ENCODE measurements at regions not wholly inside any gene's neighbourhood (a gene's known extent, or its start where the extent isn't known, plus 50 kb on each side); places are given as distances from the start of the nearest gene placed in this dataset.

- no peak overlapping the region for H3K27ac Mint-ChIP-seq
- no peak for DNase-seq
- H3K9me3 Mint-ChIP-seq: peaks cover 11% of the 10 kb centered on the region
- H3K36me3 Mint-ChIP-seq: no peaks in the 10 kb centered on the region
- H3K27me3 Mint-ChIP-seq: no peaks in the 10 kb centered on the region
- H3K4me1 Mint-ChIP-seq: no peaks in the 10 kb centered on the region
- no peak overlapping the region for H3K4me3 Mint-ChIP-seq
Measured at GRCh38 chr18:53664575-53664974, 559.9 kb downstream of the MBD2 start.

- H3K9me3 Mint-ChIP-seq: peaks cover 11% of the 10 kb centered on the region
- H3K27me3 Mint-ChIP-seq: no peaks in the 10 kb centered on the region
- H3K27ac Mint-ChIP-seq: no peak overlapping the region
- no peak overlapping the region for H3K4me3 Mint-ChIP-seq
- H3K36me3 Mint-ChIP-seq: no peaks in the 10 kb centered on the region
- no peaks in the 10 kb centered on the region for H3K4me1 Mint-ChIP-seq
- no peak for DNase-seq
Measured at GRCh38 chr18:53660306-53660705, 564.2 kb downstream of the MBD2 start.

- Mint-ChIP-seq H3K4me1 (no peaks in the 10 kb centered on the region), H3K36me3 (no peaks in the 10 kb centered on the region), H3K27me3 (no peaks in the 10 kb centered on the region), H3K4me3 (no peak overlapping the region), H3K27ac (no peak overlapping the region), H3K9me3 (peaks cover 7% of the 10 kb centered on the region)
- DNase-seq: no peak
Measured at GRCh38 chr18:53657257-53657656, 567.2 kb downstream of the MBD2 start.

GRCh38 chr18:53649621-53650020 lies 574.8 kb downstream of the MBD2 start:
- H3K4me1 Mint-ChIP-seq: no peaks in the 10 kb centered on the region
- no peaks in the 10 kb centered on the region for H3K27me3 Mint-ChIP-seq
- no peaks in the 10 kb centered on the region for H3K36me3 Mint-ChIP-seq
- DNase-seq: no peak
- peaks cover 1% of the 10 kb centered on the region for H3K9me3 Mint-ChIP-seq
- no peak overlapping the region for H3K4me3 Mint-ChIP-seq
- no peak overlapping the region for H3K27ac Mint-ChIP-seq

- Mint-ChIP-seq H3K27me3 (no peaks in the 10 kb centered on the region), H3K9me3 (peaks cover 7% of the 10 kb centered on the region), H3K4me3 (no peak overlapping the region), H3K36me3 (no peaks in the 10 kb centered on the region), H3K4me1 (no peaks in the 10 kb centered on the region), H3K27ac (no peak overlapping the region)
- no peak for DNase-seq
Measured at GRCh38 chr18:53644799-53645471, 579.5 kb downstream of the MBD2 start.

GRCh38 chr18:53639687-53640086 lies 584.8 kb downstream of the MBD2 start:
- Mint-ChIP-seq H3K4me1 (no peaks in the 10 kb centered on the region), H3K9me3 (peaks cover 7% of the 10 kb centered on the region), H3K4me3 (no peak overlapping the region), H3K27me3 (no peaks in the 10 kb centered on the region), H3K27ac (no peak overlapping the region), H3K36me3 (no peaks in the 10 kb centered on the region)
- DNase-seq: no peak

- no peaks in the 10 kb centered on the region for H3K4me1 Mint-ChIP-seq
- DNase-seq: no peak
- H3K27ac Mint-ChIP-seq: no peak overlapping the region
- no peaks in the 10 kb centered on the region for H3K27me3 Mint-ChIP-seq
- H3K9me3 Mint-ChIP-seq: peaks cover 17% of the 10 kb centered on the region
- no peak overlapping the region for H3K4me3 Mint-ChIP-seq
- H3K36me3 Mint-ChIP-seq: no peaks in the 10 kb centered on the region
Measured at GRCh38 chr18:53629337-53629736, 595.1 kb downstream of the MBD2 start.

- H3K4me3 Mint-ChIP-seq: no peak overlapping the region
- H3K36me3 Mint-ChIP-seq: no peaks in the 10 kb centered on the region
- H3K4me1 Mint-ChIP-seq: no peaks in the 10 kb centered on the region
- no peaks in the 10 kb centered on the region for H3K27me3 Mint-ChIP-seq
- DNase-seq: no peak
- no peak overlapping the region for H3K27ac Mint-ChIP-seq
- H3K9me3 Mint-ChIP-seq: peaks cover 5% of the 10 kb centered on the region
Measured at GRCh38 chr18:53625997-53626599, 598.4 kb downstream of the MBD2 start.

- Mint-ChIP-seq H3K4me3 (no peak overlapping the region), H3K36me3 (no peaks in the 10 kb centered on the region), H3K27ac (no peak overlapping the region), H3K27me3 (no peaks in the 10 kb centered on the region), H3K4me1 (no peaks in the 10 kb centered on the region), H3K9me3 (no peaks in the 10 kb centered on the region)
- no peak for DNase-seq
Measured at GRCh38 chr18:53610957-53611356, 613.5 kb downstream of the MBD2 start.

- DNase-seq: no peak
- H3K27me3 Mint-ChIP-seq: no peaks in the 10 kb centered on the region
- H3K27ac Mint-ChIP-seq: no peak overlapping the region
- H3K4me3 Mint-ChIP-seq: no peak overlapping the region
- H3K36me3 Mint-ChIP-seq: no peaks in the 10 kb centered on the region
- H3K4me1 Mint-ChIP-seq: no peaks in the 10 kb centered on the region
- no peaks in the 10 kb centered on the region for H3K9me3 Mint-ChIP-seq
Measured at GRCh38 chr18:53606792-53607191, 617.7 kb downstream of the MBD2 start.

GRCh38 chr18:53605198-53605597 lies 619.3 kb downstream of the MBD2 start:
- no peak overlapping the region for H3K27ac Mint-ChIP-seq
- no peak for DNase-seq
- H3K27me3 Mint-ChIP-seq: no peaks in the 10 kb centered on the region
- H3K4me3 Mint-ChIP-seq: no peak overlapping the region
- H3K4me1 Mint-ChIP-seq: no peaks in the 10 kb centered on the region
- no peaks in the 10 kb centered on the region for H3K9me3 Mint-ChIP-seq
- no peaks in the 10 kb centered on the region for H3K36me3 Mint-ChIP-seq

GRCh38 chr18:53603276-53603675 lies 621.2 kb downstream of the MBD2 start:
- no peaks in the 10 kb centered on the region for H3K36me3 Mint-ChIP-seq
- no peaks in the 10 kb centered on the region for H3K27me3 Mint-ChIP-seq
- H3K4me1 Mint-ChIP-seq: no peaks in the 10 kb centered on the region
- H3K27ac Mint-ChIP-seq: no peak overlapping the region
- no peak overlapping the region for H3K4me3 Mint-ChIP-seq
- H3K9me3 Mint-ChIP-seq: no peaks in the 10 kb centered on the region
- no peak for DNase-seq

GRCh38 chr18:53601344-53601743 lies 623.1 kb downstream of the MBD2 start:
- Mint-ChIP-seq H3K36me3 (no peaks in the 10 kb centered on the region), H3K27me3 (no peaks in the 10 kb centered on the region), H3K27ac (no peak overlapping the region), H3K4me1 (no peaks in the 10 kb centered on the region), H3K9me3 (no peaks in the 10 kb centered on the region), H3K4me3 (no peak overlapping the region)
- no peak for DNase-seq

- Mint-ChIP-seq H3K36me3 (no peaks in the 10 kb centered on the region), H3K27me3 (no peaks in the 10 kb centered on the region), H3K27ac (no peak overlapping the region), H3K9me3 (peaks cover 2% of the 10 kb centered on the region), H3K4me3 (no peak overlapping the region), H3K4me1 (no peaks in the 10 kb centered on the region)
- no peak for DNase-seq
Measured at GRCh38 chr18:53586923-53587322, 637.5 kb downstream of the MBD2 start.
